GM19455 (cell line): ENCODE measurements at regions not wholly inside any gene's neighbourhood (a gene's known extent, or its start where the extent isn't known, plus 50 kb on each side); places are given as distances from the start of the nearest gene placed in this dataset.
"Not testable (repeated sequence)": the region's sequence is repeated elsewhere in the genome, so short reads cannot be mapped to it uniquely, and the experiment has no call there.

Experiments used
- ATAC-seq: cut with Tn5 transposase; IDR thresholded peaks from one replicate; pipeline ENCODE4 v1.9.1; 2021; ENCODE audit not compliant: unreplicated experiment

DNA sequence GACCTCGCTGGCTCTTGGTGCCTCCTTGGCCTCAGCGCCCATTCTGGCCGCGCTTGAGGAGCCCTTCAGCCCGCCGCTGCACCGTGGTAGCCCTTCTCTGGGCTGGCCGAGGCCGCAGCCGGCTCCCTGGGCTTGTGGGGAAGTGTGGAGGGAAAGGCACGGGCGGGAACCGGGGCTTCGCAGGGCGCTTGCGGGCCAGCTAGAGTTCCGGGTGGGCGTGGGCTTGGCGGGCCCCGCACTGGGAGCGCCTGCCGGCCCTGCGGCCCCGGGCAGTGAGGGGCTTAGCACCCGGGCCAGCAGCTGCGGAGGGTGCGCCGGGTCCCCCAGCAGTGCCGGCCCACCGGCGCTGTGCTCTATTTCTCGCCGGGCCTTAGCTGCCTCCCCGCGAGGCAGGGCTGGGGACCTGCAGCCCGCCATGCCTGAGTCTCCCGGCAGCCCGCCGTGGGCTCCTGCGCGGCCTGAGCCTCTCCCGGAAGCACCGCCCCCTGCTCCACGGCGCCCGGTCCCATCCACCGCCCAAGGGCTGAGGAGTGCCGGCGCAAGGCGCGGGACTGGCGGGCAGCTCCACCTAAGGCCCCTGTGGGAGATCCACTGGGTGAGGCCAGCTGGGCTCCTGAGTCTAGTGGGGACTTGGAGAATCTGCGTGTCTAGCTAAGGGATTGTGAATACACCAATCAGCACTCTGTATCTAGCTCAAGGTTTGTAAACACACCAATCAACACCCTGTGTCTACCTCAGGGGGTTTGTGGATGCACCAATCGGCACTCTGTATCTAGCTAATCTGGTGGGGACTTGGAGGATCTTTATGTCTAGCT, 141.1 kb downstream of the SLCO4C1 start:
- ATAC-seq = peak; percentile 66

DNA sequence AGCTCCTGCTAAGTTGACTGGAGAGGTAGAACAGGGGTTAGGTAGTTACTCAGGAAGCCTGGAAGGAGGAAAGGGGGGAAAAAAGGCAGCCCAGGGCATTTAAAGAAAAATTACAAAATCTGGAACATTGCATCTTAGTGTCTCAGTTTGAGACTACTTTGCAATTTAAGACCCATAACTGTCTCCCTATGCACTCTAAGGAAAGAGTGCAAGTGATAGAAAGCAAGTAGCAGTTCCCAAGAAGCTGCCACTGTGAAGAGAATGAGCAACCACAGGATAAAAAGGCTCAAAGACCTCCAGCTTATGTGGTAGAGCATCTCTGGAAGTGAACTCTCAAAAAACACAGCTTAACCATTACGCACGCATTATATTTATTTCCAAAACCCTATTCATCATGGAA, 141.8 kb downstream of the SLCO4C1 start:
- ATAC-seq = peak; percentile 30

DNA sequence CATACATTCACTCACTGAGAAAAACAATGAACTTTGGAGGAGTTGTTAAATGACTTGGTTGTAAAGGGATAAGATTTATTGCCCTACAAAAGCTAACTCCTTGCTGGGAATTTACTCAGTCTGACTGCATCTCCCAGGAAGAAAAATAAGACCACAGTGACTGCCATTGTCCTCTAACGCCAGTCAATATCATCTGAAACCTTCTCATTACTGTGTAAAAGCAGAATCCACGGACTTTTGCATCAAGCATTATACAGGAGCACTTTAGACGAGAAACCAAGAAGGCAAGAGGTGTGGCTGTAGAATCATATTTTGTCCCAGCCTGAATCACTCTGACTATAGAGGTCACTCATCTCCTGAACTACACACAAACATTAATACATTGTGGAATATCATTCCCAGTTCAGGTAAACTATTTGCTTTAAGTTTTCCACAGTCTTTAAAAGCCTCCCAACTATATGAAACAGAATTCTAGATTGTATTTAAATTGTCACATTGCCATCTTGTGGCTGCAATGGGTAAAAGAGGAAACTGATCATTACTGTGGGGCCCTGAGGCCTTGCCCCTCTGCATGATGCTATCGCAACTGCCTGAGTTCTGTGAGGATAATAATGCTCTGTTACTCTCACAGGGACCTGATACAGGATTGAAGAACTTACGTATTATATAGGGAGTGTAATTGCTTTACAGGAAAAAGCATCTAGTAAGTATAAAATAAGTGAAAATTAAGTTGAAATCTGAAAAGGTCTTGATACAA, 142.9 kb downstream of the SLCO4C1 start:
- ATAC-seq = peak; percentile 79

GRCh38 chr5:102139029-102139428, 157.1 kb downstream of the SLCO4C1 start:
- ATAC-seq = no peak

DNA sequence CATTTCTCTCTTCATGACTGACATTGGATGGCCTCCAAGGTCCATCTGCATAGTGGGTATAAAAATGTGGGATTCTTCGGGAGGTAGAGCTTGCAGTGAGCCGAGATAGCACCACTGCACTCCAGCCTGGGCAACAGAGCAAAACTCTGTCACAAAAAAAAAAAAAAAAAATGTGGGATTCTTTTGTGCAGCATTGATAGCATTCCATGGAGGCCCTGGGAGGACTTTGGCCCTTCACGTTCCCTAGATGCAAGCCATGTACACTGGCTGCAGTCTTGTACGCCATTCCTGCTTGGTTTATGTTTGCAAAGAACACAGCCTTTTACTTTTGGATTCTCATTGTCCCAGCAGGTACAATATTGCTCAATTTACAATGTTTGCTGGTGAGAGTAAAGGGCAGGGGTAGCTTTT, 157.8 kb downstream of the SLCO4C1 start:
- ATAC-seq = no peak

DNA sequence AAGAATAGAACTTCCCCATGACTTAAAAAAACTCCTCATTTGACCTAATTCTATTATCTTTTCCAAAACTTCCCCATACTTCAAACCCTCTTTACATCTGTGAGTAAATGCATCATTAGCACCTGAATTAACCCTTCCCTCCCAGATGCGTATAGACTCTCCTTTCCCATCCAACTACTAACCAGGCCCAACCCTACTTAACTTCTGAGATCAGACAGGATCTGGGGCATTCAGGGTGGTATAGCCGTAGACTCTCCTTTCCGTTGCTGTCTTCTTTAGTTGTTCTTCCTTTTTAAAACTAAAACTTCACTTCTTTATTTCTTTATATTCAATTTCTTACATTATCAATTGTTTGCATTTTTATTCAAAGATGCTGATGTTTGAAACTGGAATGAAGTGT, 165.2 kb downstream of the SLCO4C1 start:
- ATAC-seq = no peak

- ATAC-seq = no peak
Observed at GRCh38 chr5:102130386-102130785, 165.7 kb downstream of the SLCO4C1 start.

DNA sequence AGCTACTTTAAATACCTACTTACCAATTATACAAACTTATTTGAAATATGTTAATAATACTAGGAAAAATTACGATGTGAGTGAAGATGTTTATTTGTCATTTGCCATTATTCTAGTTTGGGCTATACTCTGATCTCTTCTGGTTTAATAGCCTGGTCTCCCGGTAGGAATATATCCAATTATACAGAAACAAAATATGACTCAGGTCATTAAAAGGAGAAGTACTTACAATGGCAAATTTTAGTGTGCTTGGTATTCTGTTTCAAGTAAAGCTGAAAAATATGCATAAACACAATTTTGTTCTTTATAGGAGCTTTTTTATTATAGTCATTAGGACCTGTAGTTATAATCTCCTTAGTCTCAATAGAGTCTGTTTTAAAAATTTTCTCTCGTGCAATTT, 176.8 kb downstream of the SLCO4C1 start:
- no peak for ATAC-seq

DNA sequence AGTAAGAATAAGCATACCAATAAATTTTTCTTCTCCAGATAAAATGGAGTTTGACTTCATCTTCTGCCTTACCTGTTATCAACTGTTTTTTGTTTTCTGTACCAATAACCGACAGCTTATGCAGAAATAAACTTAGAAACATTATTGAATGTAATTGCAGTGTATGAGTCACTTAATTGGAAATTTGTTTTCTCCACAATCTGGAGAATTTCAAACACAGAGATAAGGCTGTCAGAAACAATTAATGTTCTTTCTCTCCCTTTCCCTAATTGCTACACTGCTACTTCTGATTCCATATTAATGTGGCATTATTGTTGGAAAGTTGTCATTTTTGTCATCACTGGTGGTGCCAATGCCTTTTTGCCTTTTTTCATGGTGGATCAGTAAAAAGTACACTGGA, 180.3 kb downstream of the SLCO4C1 start:
- ATAC-seq = no peak

DNA sequence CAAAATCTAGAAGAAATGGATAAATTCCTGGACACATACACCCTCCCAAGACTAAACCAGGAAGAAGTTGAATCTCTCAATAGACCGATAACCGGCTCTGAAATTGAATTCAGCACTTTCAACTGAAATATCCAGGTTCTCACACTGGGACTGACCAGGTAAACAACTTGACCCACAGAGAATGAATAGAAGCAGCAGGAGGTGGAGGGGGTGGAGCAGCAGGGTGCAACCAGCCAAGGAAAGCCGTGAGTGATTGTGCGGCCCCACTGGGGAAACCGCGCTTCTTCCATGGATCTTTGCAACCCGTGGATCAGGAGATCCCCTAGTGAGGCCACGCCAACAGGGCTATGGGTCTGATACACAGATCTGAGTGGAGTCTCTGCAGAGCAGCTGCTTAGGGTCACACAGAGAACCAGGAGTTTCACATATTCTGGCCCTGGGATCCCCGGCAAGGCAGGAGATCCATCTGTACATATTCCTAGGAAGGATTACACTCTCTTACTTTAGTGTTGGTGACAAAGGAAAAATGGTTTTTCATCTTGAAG, 181.5 kb downstream of the SLCO4C1 start:
- ATAC-seq = no peak

GRCh38 chr5:102107865-102108264, 188.2 kb downstream of the SLCO4C1 start:
- ATAC-seq = no peak

- no peak for ATAC-seq
Observed at GRCh38 chr5:102106599-102106998, 189.5 kb downstream of the SLCO4C1 start.

- ATAC-seq = no peak
Observed at GRCh38 chr5:102099766-102100331, 196.2 kb downstream of the SLCO4C1 start.

DNA sequence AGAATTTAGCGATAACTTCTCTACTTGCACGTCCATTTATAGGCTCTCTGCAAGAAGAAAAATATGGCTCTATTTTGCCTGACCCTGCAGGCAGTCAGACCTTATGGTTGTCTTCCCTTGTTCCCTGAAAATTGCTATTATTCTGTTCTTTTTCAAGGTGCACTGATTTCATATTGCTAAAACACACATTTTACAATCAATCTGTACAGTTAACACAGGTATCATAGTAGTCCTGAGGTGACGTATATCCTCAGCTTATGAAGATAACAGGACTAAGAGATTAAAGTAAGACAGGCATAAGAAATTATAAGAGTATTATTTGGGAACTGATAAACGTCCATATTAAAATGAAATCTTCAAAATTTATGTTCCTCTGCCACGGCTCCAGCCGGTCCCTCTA, 197.0 kb downstream of the SLCO4C1 start:
- ATAC-seq = not testable (repeated sequence)

DNA sequence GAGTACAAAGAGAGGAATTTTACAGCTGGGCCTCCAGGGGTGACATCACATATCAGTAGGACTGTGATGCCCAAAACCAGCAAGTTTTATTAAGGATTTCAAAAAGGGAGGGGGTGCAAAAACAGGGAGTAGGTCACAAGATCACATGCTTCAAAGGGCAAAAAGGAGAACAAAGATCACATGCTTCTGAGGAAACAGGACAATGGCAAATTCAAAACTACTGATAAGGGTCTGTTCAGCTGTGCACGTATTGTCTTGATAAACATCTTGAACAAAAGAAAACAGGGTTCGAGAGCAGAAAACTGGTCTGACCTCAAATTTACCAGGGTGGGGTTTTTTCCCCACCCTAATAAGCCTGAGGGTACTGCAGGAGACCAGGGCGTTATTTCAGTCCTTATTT, 197.5 kb downstream of the SLCO4C1 start:
- ATAC-seq = not testable (repeated sequence)

DNA sequence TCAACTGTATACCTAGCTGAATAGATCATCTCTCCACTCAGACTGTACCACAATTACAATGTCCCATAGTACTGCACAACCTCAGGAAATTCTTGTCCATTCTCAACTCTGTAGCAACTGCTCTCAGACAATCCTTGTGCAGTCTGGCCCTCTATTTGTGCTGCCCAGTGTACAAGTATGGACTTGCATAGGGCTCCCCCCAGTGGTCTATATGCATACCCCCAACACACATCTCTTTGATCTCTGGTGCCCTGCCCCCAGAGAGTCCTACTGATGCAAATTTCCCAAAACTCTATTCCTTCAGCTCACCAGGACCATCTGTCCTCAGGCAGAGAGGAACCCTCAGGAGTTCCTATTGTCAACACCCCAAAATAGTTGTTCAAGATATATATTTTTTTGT, 205.3 kb downstream of the SLCO4C1 start:
- peak; percentile 73 for ATAC-seq

DNA sequence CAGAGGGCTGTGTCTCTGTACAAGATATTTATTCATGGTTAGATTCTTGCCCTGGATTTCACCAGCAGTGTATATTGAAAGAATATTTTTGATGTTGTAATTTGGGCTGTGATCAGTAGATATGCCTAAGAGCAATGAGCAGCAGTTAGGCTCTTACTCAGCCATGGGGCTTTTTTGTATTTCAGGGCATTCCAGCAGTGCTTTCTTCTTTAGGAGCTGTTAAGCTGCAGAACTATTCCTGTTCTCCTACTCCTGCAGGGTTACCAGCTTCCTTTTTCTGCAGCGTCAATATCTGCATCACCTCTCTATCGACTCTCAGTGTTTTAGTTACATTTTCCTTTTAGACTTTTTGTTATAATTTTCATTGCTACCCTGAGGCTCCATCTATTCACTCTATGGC, 206.2 kb downstream of the SLCO4C1 start:
- ATAC-seq = no peak

DNA sequence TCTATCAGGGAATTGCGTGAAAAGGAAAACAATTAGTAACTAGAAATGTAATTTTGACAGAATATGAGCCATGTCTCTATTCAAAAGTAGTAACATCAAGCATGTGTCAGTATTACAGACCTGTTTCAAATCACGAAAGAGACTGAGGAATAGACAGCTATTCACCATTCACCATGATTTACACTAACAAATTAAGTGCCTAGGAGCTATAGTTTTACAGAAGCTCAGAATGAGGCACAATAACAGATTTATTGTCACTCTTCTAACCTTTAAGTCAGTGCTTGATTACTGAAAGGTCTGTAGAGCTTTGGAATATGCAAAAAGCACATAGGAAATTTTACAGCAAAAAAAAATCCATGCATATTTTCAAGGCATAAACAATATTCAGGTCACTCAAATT, 208.2 kb downstream of the SLCO4C1 start:
- no peak for ATAC-seq

- ATAC-seq = no peak
Observed at GRCh38 chr5:102080288-102080687, 215.8 kb downstream of the SLCO4C1 start.

DNA sequence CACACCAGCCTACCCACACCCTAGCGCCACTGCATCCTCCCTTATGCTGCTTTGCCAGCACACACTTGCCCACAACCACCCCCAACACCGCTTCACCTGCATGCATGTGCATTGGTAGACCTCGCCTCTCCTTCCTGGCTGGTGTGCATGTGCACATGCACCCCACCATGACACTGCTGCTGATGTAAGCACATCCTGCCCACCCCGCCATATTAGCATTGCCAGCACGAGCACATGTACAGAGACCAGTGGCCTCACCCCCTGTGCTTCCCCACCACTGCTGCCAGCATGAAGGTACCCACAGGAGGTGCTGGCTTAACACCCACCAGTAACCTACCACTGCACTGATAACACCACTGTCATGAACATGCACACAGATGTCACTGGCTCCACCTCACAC, 218.2 kb downstream of the SLCO4C1 start:
- no peak for ATAC-seq

- no peak for ATAC-seq
Observed at GRCh38 chr5:102069974-102070373, 226.1 kb downstream of the SLCO4C1 start.

- no peak for ATAC-seq
Observed at GRCh38 chr5:102068870-102069269, 227.2 kb downstream of the SLCO4C1 start.
